ENCODE measurements at regions not wholly inside any gene's neighbourhood (a gene's known extent, or its start where the extent isn't known, plus 50 kb on each side); places are given as distances from the start of the nearest gene placed in this dataset.
A peak's percentile ranks its signal among the peaks of the same experiment; 100 is the strongest.

DNA sequence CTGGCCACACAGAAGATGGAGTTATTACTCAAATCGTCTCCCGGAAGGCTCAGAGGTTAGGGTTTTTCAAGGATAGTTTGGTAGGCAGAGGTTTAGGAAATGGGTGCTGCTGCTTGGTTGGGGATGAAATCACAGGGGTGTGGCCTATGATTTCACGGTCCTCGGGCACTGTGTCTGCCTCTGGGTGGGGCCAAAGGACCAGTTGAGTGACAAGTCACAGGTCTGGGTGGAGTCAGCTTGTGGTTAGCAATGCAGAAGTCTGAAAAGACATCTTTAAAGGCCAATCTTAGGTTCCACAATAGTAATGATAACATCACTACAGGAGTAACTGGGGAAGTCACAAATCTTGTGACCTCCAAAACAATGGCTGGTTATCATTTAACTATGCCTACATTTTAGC is 387.8 kb downstream of the ZNF521 start:
- WGBS, 2 experiments (ENCODE audit: insufficient coverage in 2 of 2), result 58 to 63% methylated on average over 3 to 4 of the region's 4 CpGs
- H3K36me3 ChIP-seq (ENCODE audit: control insufficient read depth, insufficient read depth, low read length), result no peaks in the 10 kb centered on the region
- H3K4me3 ChIP-seq (ENCODE audit: extremely low read depth, insufficient read depth, low read length, poor library complexity, severe bottlenecking), result no peak overlapping the region
- no peak overlapping the region for H3K27ac ChIP-seq (ENCODE audit: low read depth, low read length, severe bottlenecking)
- H3K4me1 ChIP-seq (ENCODE audit: control insufficient read depth, insufficient read depth, low read length, poor library complexity, severe bottlenecking), result no peaks in the 10 kb centered on the region
- H3K9me3 ChIP-seq (ENCODE audit: control insufficient read depth, low read length), result no peaks in the 10 kb centered on the region

DNA sequence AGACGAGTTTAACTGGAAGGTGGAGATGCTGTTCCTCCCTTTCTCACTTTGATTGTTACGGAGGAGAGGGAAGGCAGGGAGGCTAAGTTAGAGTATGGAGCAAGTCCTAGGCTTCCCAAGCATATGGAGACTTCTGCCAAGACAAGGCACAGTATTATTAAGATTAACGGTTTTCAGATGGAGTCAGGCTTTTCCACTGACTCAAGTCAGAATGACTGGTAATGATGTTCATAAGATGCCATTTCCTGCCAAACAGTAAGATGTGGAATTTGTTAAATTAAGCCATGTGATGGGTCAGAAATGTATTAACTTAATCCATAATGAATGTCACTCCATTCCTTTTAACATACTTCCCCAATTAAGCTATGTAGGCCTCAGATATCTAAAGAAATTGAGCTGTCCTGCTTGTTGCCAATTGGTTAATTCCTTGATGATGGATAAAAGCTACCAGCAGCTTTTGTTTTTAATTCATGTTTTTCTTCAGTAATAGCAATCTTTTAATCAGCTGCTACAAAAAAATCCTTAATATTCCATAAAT is 383.7 kb downstream of the ZNF521 start:
- Histone ChIP-seq H3K9me3 (ENCODE audit: control insufficient read depth, low read length) (no peaks in the 10 kb centered on the region), H3K4me3 (ENCODE audit: extremely low read depth, insufficient read depth, low read length, poor library complexity, severe bottlenecking) (no peak overlapping the region), H3K36me3 (ENCODE audit: control insufficient read depth, insufficient read depth, low read length) (no peaks in the 10 kb centered on the region), H3K4me1 (ENCODE audit: control insufficient read depth, insufficient read depth, low read length, poor library complexity, severe bottlenecking) (no peaks in the 10 kb centered on the region), H3K27ac (ENCODE audit: low read depth, low read length, severe bottlenecking) (no peak overlapping the region)
- 100% methylated on average over 2 to 3 of the region's 3 CpGs for WGBS, 2 experiments (ENCODE audit: insufficient coverage in 2 of 2)

DNA sequence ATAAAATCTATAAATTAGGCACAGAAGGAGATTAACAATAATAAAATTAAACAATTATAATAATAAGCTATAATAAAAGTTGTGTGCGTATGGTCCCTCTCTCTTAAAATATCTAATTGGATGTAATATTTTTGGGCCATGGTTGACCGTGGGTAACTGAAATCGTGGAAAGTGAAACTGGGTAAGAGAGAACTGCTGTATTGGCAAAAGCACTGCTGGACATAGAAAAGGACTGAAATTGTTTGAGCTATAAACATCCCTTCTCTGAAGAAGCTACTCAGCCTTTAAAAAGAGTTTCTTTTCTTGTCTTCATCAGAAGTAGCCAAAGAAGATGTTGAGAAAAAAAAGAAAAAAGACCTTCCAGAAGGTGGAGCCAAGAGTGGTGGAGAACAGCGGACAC is 379.4 kb downstream of the ZNF521 start:
- H3K9me3 ChIP-seq (ENCODE audit: control insufficient read depth, low read length), result no peaks in the 10 kb centered on the region
- H3K36me3 ChIP-seq (ENCODE audit: control insufficient read depth, insufficient read depth, low read length), result no peaks in the 10 kb centered on the region
- H3K27ac ChIP-seq (ENCODE audit: low read depth, low read length, severe bottlenecking), result no peak overlapping the region
- H3K4me1 ChIP-seq (ENCODE audit: control insufficient read depth, insufficient read depth, low read length, poor library complexity, severe bottlenecking), result no peaks in the 10 kb centered on the region
- H3K4me3 ChIP-seq (ENCODE audit: extremely low read depth, insufficient read depth, low read length, poor library complexity, severe bottlenecking), result no peak overlapping the region
- 93 to 94% methylated on average over 1 to 3 of the region's 4 CpGs for WGBS, 2 experiments (ENCODE audit: insufficient coverage in 2 of 2)

DNA sequence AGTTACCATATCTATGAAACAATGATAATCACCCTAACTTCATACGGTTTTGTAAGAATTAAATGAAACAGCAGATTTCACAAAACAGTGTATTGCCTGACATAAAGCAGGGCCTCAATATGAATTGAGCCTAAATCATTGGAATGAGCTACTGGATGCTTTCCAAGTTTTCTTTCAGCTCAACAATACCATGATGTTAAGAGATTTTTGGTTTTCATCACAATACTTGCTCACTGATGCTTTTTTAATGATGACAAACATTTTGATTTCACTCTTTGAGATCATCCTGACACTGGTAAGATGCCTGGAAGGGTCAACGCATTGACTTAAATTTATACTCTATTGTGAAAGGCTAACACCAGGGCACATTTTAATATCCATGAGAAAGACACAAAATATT is 377.5 kb downstream of the ZNF521 start:
- 83% methylated on average over 1 of the region's 2 CpGs; no CpG with 5 or more reads in 1 of the 2 experiments for WGBS, 2 experiments (ENCODE audit: insufficient coverage in 2 of 2)
- H3K4me3 ChIP-seq (ENCODE audit: extremely low read depth, insufficient read depth, low read length, poor library complexity, severe bottlenecking), result no peak overlapping the region

DNA sequence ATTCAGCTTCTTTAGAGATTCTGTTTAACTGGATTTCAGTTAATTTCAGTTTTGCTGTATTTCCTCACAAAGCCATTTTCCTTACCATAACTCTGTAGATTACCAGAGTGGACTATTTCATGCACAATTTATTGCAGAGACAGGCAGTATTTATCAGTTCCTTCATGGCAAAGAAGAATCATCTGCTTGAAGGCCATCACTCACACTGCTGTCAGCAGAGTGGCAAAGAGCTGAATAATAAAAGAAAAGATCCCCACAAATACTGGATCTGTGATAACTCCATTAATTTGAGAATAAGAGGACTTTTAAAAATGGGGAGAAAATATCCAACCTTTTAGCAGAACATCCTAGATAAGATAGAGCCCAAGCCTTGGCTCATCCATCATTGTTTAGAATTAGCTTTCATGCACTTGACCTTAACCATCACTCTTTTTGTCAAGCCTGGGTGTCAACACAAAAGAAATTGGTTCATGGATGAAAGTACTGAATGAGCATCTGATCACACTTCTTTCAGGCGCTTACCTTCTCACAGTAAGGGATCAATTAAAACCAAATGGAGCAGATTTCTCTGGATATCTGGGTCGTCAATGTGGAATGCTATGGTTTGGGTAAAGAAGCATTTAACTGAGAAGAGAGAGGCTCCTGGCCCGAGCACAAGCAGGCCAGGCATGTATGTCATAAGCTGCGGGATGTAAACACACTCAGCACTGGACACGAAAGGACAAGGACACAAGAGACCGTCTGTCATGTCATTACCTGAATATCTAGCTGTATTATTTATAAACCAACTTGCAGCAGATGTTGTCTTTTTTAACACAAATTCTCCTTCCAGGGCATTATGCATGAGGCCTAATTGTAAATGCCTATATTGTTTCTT is 376.2 kb downstream of the ZNF521 start:
- H3K4me3 ChIP-seq (ENCODE audit: extremely low read depth, insufficient read depth, low read length, poor library complexity, severe bottlenecking), result no peak overlapping the region
- no peaks in the 10 kb centered on the region for H3K4me1 ChIP-seq (ENCODE audit: control insufficient read depth, insufficient read depth, low read length, poor library complexity, severe bottlenecking)
- no peaks in the 10 kb centered on the region for H3K36me3 ChIP-seq (ENCODE audit: control insufficient read depth, insufficient read depth, low read length)
- H3K9me3 ChIP-seq (ENCODE audit: control insufficient read depth, low read length), result no peaks in the 10 kb centered on the region
- 58 to 90% methylated on average over 3 to 5 of the region's 6 CpGs for WGBS, 2 experiments (ENCODE audit: insufficient coverage in 2 of 2)
- H3K27ac ChIP-seq (ENCODE audit: low read depth, low read length, severe bottlenecking), result no peak overlapping the region

More for the DNA sequence above, 377.5 kb downstream of the ZNF521 start:
- no peaks in the 10 kb centered on the region for H3K36me3 ChIP-seq (ENCODE audit: control insufficient read depth, insufficient read depth, low read length)
- H3K27ac ChIP-seq (ENCODE audit: low read depth, low read length, severe bottlenecking), result no peak overlapping the region
- H3K9me3 ChIP-seq (ENCODE audit: control insufficient read depth, low read length), result no peaks in the 10 kb centered on the region
- no peaks in the 10 kb centered on the region for H3K4me1 ChIP-seq (ENCODE audit: control insufficient read depth, insufficient read depth, low read length, poor library complexity, severe bottlenecking)

DNA sequence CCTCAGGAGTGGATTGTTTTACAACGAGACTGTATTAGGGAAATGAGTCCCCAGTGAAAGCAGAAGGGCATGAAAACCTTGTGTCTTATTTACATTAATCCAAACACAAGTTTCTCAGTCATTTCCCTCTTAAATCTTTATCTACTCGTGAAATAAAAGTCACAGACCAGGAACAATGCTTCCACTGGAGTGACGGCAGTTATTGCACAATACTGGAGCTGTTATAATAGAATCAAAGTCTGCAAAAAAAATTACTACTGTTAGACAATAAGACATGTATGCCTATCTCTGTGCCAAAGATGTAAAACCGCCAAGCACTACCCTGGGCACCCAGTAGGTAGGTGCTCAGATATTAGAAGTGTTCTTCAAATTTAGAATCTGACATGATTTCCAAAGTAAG is 375.5 kb downstream of the ZNF521 start:
- Histone ChIP-seq H3K4me3 (ENCODE audit: extremely low read depth, insufficient read depth, low read length, poor library complexity, severe bottlenecking) (no peak overlapping the region), H3K4me1 (ENCODE audit: control insufficient read depth, insufficient read depth, low read length, poor library complexity, severe bottlenecking) (no peaks in the 10 kb centered on the region), H3K9me3 (ENCODE audit: control insufficient read depth, low read length) (no peaks in the 10 kb centered on the region), H3K36me3 (ENCODE audit: control insufficient read depth, insufficient read depth, low read length) (no peaks in the 10 kb centered on the region), H3K27ac (ENCODE audit: low read depth, low read length, severe bottlenecking) (no peak overlapping the region)
- WGBS, 2 experiments (ENCODE audit: insufficient coverage in 2 of 2), result 88 to 100% methylated on average over 2 to 3 of the region's 4 CpGs

DNA sequence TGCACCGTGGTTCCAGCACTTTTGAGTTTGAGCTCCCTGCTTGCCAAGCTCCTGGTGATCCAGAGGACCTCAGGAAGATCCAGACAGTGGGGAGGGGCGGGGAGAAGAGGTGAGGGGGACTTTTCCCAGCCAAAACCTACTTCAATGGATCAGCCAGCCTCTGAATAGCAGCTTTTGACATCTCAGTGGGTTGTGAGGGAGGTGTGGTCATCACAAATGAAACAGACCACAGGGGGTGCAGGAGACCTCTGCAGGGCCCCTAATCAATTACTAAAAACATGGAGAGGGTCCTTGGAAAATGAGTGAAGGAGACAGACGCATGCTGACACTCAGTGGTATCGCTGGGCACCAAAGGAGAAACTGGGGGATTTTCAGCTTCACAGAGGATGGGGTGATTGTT is 372.7 kb downstream of the ZNF521 start:
- Histone ChIP-seq H3K4me1 (ENCODE audit: control insufficient read depth, insufficient read depth, low read length, poor library complexity, severe bottlenecking) (peaks cover 14% of the 10 kb centered on the region), H3K36me3 (ENCODE audit: control insufficient read depth, insufficient read depth, low read length) (no peaks in the 10 kb centered on the region), H3K27ac (ENCODE audit: low read depth, low read length, severe bottlenecking) (no peak overlapping the region), H3K4me3 (ENCODE audit: extremely low read depth, insufficient read depth, low read length, poor library complexity, severe bottlenecking) (no peak overlapping the region), H3K9me3 (ENCODE audit: control insufficient read depth, low read length) (no peaks in the 10 kb centered on the region)
- 0% methylated on average over 1 of the region's 4 CpGs; no CpG with 5 or more reads in 1 of the 2 experiments for WGBS, 2 experiments (ENCODE audit: insufficient coverage in 2 of 2)

DNA sequence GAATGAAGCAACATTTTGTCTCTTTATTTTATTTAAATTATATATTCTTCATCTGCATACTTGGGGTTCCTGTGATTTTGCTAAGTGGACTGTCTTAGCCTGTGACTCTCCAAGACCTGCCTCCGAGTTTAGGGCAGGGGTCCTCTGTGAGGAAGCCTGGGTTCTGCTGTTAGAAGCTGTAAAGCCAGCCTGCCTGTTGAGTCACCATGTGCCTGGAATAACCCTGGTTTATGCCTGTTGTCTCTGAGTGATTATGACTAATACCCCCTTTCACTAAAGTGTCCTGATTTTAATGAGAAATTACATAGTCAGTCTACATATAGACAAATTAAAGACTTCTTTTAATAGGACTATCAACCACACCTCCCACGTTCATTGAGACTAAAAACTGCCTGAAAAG is 369.1 kb downstream of the ZNF521 start:
- Histone ChIP-seq H3K9me3 (ENCODE audit: control insufficient read depth, low read length) (no peaks in the 10 kb centered on the region), H3K4me1 (ENCODE audit: control insufficient read depth, insufficient read depth, low read length, poor library complexity, severe bottlenecking) (peaks cover 34% of the 10 kb centered on the region), H3K4me3 (ENCODE audit: extremely low read depth, insufficient read depth, low read length, poor library complexity, severe bottlenecking) (no peak overlapping the region), H3K36me3 (ENCODE audit: control insufficient read depth, insufficient read depth, low read length) (no peaks in the 10 kb centered on the region), H3K27ac (ENCODE audit: low read depth, low read length, severe bottlenecking) (no peak overlapping the region)
- WGBS, 2 experiments (ENCODE audit: insufficient coverage in 2 of 2), result 50 to 69% methylated on average over 1 to 2 of the region's 2 CpGs

DNA sequence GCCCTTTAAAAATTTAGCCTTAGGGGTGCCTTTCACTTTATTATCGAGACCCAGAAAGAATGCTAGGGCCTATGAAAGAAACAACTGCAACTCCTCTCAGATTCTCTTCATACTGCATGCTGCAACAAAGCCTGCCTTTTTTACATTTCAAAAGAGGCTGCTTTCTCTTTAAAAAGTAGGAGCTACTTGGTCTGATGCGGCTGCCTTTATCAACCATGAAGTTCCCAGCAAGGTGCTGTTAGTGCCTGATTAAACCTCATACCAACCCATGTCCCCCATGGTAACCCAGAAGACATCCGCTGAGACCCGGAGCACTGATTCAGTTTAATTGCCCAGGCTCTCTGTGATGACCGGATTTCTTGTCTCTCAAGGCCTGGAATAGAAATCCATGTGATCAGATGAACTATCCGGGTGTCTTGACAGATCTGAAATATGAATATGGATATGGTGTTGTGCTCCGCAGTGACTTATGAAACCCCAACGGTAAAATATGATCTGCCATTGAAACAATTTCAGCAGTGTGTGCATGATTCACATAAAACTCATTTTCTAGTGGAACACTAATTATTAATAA is 368.3 kb downstream of the ZNF521 start:
- Histone ChIP-seq H3K4me1 (ENCODE audit: control insufficient read depth, insufficient read depth, low read length, poor library complexity, severe bottlenecking) (peaks cover 40% of the 10 kb centered on the region), H3K9me3 (ENCODE audit: control insufficient read depth, low read length) (no peaks in the 10 kb centered on the region), H3K4me3 (ENCODE audit: extremely low read depth, insufficient read depth, low read length, poor library complexity, severe bottlenecking) (no peak overlapping the region), H3K36me3 (ENCODE audit: control insufficient read depth, insufficient read depth, low read length) (no peaks in the 10 kb centered on the region), H3K27ac (ENCODE audit: low read depth, low read length, severe bottlenecking) (peak overlapping the region; percentile 8)
- 30 to 31% methylated on average over 2 to 6 of the region's 8 CpGs for WGBS, 2 experiments (ENCODE audit: insufficient coverage in 2 of 2)

DNA sequence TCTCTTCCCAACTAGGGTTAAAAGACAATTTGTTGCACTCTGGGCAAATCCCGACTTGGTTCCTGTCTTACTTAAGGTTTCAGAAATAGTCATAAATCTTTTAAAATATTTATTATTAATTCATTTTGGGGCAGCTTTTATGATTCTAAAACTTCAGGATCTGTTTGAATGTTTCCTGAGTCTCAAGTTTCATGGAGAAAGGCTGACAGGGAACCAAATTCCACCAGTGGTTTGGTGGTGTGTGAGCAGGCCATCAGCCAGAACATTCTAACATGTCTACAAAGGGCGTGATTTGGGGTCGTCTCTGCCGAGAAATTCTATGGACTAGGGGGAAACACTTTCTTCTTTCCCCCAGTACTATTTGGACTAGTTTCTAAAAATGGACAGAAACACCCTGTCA is 366.4 kb downstream of the ZNF521 start:
- H3K4me3 ChIP-seq (ENCODE audit: extremely low read depth, insufficient read depth, low read length, poor library complexity, severe bottlenecking), result no peak overlapping the region
- H3K4me1 ChIP-seq (ENCODE audit: control insufficient read depth, insufficient read depth, low read length, poor library complexity, severe bottlenecking), result peaks cover 42% of the 10 kb centered on the region
- WGBS, 2 experiments (ENCODE audit: insufficient coverage in 2 of 2), result 74% methylated on average over 3 of the region's 4 CpGs; no CpG with 5 or more reads in 1 of the 2 experiments
- no peaks in the 10 kb centered on the region for H3K9me3 ChIP-seq (ENCODE audit: control insufficient read depth, low read length)
- H3K27ac ChIP-seq (ENCODE audit: low read depth, low read length, severe bottlenecking), result no peak overlapping the region
- no peaks in the 10 kb centered on the region for H3K36me3 ChIP-seq (ENCODE audit: control insufficient read depth, insufficient read depth, low read length)
